ENCODE measurements at regions not wholly inside any gene's neighbourhood (a gene's known extent, or its start where the extent isn't known, plus 50 kb on each side); places are given as distances from the start of the nearest gene placed in this dataset.

DNA sequence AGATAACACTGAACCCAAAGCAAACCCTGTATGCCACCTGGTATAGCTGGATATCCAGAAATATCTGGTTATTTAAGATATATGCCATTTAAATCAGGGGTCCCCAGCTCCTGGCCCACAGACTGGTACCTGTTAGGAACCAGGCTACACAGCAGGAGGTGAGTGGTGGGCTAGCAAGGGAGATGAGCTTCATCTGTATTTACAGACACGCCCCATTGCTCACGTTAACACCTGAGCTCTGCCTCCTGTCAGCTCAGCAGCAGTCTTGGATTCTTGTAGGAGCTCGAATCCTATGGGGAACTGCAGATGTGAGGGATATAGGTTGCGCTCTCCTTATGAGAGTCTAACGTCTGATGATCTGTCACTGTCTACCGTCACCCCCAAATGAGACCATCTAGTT is 646.6 kb downstream of the TLE4 start:
- BruUV-seq (replicated peaks), result no TSS peak
- no peaks in the 10 kb centered on the region for H3K36me3 Mint-ChIP-seq (ENCODE audit: insufficient read depth, unreplicated experiment)
- no peaks in the 10 kb centered on the region for H3K4me1 Mint-ChIP-seq (ENCODE audit: low read depth, unreplicated experiment)
- intact Hi-C loops (cut with micrococcal nuclease; ENCODE audit: unreplicated experiment), result no loop called here
- H3K27me3 Mint-ChIP-seq (ENCODE audit: unreplicated experiment), result no peaks in the 10 kb centered on the region
- H3K4me3 Mint-ChIP-seq (ENCODE audit: low read depth, unreplicated experiment), result no peak overlapping the region
- CTCF ChIA-PET, result no interaction called here
- DNase-seq, result no peak
- H3K27ac Mint-ChIP-seq (ENCODE audit: unreplicated experiment), result no peak overlapping the region
- H3K9me3 Mint-ChIP-seq (ENCODE audit: low read depth, unreplicated experiment), result no peaks in the 10 kb centered on the region
- TF ChIP-seq, protein P1, sequence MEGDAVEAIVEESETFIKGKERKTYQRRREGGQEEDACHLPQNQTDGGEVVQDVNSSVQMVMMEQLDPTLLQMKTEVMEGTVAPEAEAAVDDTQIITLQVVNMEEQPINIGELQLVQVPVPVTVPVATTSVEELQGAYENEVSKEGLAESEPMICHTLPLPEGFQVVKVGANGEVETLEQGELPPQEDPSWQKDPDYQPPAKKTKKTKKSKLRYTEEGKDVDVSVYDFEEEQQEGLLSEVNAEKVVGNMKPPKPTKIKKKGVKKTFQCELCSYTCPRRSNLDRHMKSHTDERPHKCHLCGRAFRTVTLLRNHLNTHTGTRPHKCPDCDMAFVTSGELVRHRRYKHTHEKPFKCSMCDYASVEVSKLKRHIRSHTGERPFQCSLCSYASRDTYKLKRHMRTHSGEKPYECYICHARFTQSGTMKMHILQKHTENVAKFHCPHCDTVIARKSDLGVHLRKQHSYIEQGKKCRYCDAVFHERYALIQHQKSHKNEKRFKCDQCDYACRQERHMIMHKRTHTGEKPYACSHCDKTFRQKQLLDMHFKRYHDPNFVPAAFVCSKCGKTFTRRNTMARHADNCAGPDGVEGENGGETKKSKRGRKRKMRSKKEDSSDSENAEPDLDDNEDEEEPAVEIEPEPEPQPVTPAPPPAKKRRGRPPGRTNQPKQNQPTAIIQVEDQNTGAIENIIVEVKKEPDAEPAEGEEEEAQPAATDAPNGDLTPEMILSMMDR (IDR thresholded peaks at IDR 0.05; ENCODE audit: unreplicated experiment), result no peak

GRCh38 chr9:80213613-80214012 is 641.8 kb downstream of the TLE4 start:
- no TSS peak for BruUV-seq (replicated peaks)
- H3K4me3 Mint-ChIP-seq (ENCODE audit: low read depth, unreplicated experiment), result no peak overlapping the region
- intact Hi-C loops (cut with micrococcal nuclease; ENCODE audit: unreplicated experiment), result no loop called here
- CTCF ChIA-PET, result no interaction called here
- no peaks in the 10 kb centered on the region for H3K36me3 Mint-ChIP-seq (ENCODE audit: insufficient read depth, unreplicated experiment)
- DNase-seq, result no peak
- no peaks in the 10 kb centered on the region for H3K27me3 Mint-ChIP-seq (ENCODE audit: unreplicated experiment)
- H3K4me1 Mint-ChIP-seq (ENCODE audit: low read depth, unreplicated experiment), result no peaks in the 10 kb centered on the region
- TF ChIP-seq, protein P1 (IDR thresholded peaks at IDR 0.05; ENCODE audit: unreplicated experiment), result no peak
- H3K9me3 Mint-ChIP-seq (ENCODE audit: low read depth, unreplicated experiment), result peaks cover 2% of the 10 kb centered on the region
- H3K27ac Mint-ChIP-seq (ENCODE audit: unreplicated experiment), result no peak overlapping the region

- Mint-ChIP-seq H3K4me3 (ENCODE audit: low read depth, unreplicated experiment) (no peak overlapping the region), H3K9me3 (ENCODE audit: low read depth, unreplicated experiment) (peaks cover 5% of the 10 kb centered on the region), H3K27ac (ENCODE audit: unreplicated experiment) (no peak overlapping the region), H3K36me3 (ENCODE audit: insufficient read depth, unreplicated experiment) (no peaks in the 10 kb centered on the region), H3K27me3 (ENCODE audit: unreplicated experiment) (no peaks in the 10 kb centered on the region), H3K4me1 (ENCODE audit: low read depth, unreplicated experiment) (no peaks in the 10 kb centered on the region)
- intact Hi-C loops (cut with micrococcal nuclease; ENCODE audit: unreplicated experiment), result no loop called here
- CTCF ChIA-PET, result no interaction called here
- no TSS peak for BruUV-seq (replicated peaks)
- TF ChIP-seq, protein P1 (IDR thresholded peaks at IDR 0.05; ENCODE audit: unreplicated experiment), result no peak
- DNase-seq, result no peak
Measured at GRCh38 chr9:80208696-80209095, 636.9 kb downstream of the TLE4 start.

- CTCF ChIA-PET, result no interaction called here
- Mint-ChIP-seq H3K27me3 (ENCODE audit: unreplicated experiment) (no peaks in the 10 kb centered on the region), H3K36me3 (ENCODE audit: insufficient read depth, unreplicated experiment) (no peaks in the 10 kb centered on the region), H3K4me1 (ENCODE audit: low read depth, unreplicated experiment) (no peaks in the 10 kb centered on the region), H3K9me3 (ENCODE audit: low read depth, unreplicated experiment) (peaks cover 3% of the 10 kb centered on the region), H3K4me3 (ENCODE audit: low read depth, unreplicated experiment) (no peak overlapping the region), H3K27ac (ENCODE audit: unreplicated experiment) (no peak overlapping the region)
- TF ChIP-seq, protein P1 (IDR thresholded peaks at IDR 0.05; ENCODE audit: unreplicated experiment), result no peak
- DNase-seq, result no peak
- intact Hi-C loops (cut with micrococcal nuclease; ENCODE audit: unreplicated experiment), result no loop called here
- no TSS peak for BruUV-seq (replicated peaks)
Measured at GRCh38 chr9:80204054-80204453, 632.3 kb downstream of the TLE4 start.

DNA sequence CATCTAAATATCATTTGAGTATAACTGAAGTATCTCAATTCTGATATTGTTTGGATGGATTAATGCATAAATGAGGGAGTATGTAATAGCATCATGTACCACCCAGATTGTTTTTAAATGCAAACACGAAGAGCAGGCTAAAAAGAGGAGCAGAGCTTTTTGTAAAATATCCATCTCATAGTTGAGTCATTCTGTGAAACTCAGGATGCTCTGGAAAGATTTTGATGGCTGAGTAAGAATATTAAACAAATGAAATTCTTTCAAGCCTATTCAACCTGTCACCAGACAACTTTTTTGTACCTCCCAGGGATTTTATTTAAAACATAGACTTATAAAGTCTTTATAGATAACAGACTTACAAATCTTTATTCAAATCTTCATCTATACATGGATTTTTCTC is 625.9 kb downstream of the TLE4 start:
- CTCF ChIA-PET, result no interaction called here
- H3K27me3 Mint-ChIP-seq (ENCODE audit: unreplicated experiment), result no peaks in the 10 kb centered on the region
- TF ChIP-seq, protein P1 (IDR thresholded peaks at IDR 0.05; ENCODE audit: unreplicated experiment), result no peak
- no peak overlapping the region for H3K27ac Mint-ChIP-seq (ENCODE audit: unreplicated experiment)
- no peaks in the 10 kb centered on the region for H3K4me1 Mint-ChIP-seq (ENCODE audit: low read depth, unreplicated experiment)
- H3K36me3 Mint-ChIP-seq (ENCODE audit: insufficient read depth, unreplicated experiment), result no peaks in the 10 kb centered on the region
- intact Hi-C loops (cut with micrococcal nuclease; ENCODE audit: unreplicated experiment), result no loop called here
- DNase-seq, result no peak
- BruUV-seq (replicated peaks), result no TSS peak
- H3K4me3 Mint-ChIP-seq (ENCODE audit: low read depth, unreplicated experiment), result no peak overlapping the region
- peaks cover 5% of the 10 kb centered on the region for H3K9me3 Mint-ChIP-seq (ENCODE audit: low read depth, unreplicated experiment)
